Hematopoietic multipotent progenitor cell treated with erythropoietin and hydrocortisone succinate and interleukin-3 and kit ligand, for 8 days (in vitro differentiated cells): ENCODE measurements at regions not wholly inside any gene's neighbourhood (a gene's known extent, or its start where the extent isn't known, plus 50 kb on each side); places are given as distances from the start of the nearest gene placed in this dataset.
"Not testable (repeated sequence)": the region's sequence is repeated elsewhere in the genome, so short reads cannot be mapped to it uniquely, and the experiment has no call there.

Experiments used
- DNase-seq: peaks from one replicate; pipeline ENCODE4 v3.0.0-alpha.2; 2015

DNA sequence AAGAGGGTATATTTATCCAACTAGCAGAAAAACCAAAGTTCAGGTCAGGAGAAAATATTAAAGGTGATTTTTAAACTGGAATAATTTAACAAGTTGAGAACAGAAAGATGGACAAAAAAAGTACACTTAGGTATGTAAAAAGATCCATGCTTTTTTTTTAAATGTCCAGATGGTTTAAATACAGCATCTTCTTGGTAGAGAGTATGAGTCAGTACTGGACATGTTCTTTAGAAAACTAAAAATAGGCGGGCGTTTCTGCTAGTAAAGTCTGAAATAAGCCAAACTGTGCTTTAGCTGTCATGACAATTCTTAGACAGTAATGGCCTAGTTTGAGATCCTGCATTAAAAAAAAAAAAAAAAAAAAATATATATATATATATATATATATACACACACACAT lies 255.9 kb upstream of the ST8SIA4 start:
- DNase-seq = no peak

DNA sequence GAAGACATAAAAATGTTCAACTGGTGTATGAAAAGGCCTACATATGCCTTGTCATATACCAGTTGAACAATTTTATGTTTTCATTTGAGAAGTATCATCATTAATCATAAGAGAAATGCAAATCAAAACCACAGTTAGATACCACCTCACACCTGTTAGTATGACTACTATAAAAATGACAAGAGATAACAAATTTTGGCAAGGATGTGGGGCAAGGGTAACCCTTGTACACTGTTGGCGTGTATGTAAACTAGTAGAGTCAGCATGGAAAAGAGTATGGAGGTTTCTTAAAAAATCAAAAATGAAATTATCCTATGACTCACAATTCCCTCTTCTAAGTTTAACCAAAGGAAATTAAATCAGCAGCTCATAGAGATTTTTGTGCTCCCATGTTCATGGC lies 250.4 kb upstream of the ST8SIA4 start:
- no peak for DNase-seq

DNA sequence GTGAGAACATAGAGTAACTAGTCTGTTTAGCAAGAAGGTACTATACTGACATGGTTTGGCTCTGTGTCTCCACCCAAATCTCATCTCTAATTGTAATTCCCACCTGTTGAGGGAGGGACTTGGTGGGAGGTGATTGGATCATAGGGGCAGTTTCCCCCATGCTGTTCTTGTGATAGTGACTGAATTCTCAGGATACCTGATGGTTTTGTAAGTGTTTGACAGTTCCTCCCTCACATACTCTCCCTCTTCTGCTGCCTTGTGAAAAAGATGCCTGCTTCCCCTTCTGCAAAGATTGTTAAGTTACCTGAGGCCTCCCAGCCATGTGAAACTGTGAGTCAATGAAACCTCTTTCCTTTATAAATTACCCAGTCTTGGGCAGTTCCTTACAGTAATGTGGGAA lies 240.4 kb upstream of the ST8SIA4 start:
- no peak for DNase-seq

DNA sequence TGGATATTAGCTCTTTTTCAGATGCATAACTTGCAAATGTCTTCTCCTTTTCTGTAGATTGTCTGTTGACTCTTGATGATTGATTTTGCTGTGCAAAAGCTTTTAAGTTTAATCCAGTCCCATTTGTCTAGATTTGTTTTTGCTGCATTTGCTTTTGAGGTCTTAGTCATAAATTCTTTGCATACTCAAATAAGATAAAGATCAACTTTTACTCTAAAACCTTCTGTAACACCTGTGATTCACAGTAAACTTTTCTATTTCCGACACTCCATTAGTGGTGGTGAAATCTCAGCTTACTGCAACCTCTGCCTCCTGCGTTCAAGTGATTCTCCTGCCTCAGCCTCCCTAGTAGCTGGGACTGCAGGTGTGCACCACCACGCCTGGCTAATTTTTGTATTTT lies 239.0 kb upstream of the ST8SIA4 start:
- no peak for DNase-seq

DNA sequence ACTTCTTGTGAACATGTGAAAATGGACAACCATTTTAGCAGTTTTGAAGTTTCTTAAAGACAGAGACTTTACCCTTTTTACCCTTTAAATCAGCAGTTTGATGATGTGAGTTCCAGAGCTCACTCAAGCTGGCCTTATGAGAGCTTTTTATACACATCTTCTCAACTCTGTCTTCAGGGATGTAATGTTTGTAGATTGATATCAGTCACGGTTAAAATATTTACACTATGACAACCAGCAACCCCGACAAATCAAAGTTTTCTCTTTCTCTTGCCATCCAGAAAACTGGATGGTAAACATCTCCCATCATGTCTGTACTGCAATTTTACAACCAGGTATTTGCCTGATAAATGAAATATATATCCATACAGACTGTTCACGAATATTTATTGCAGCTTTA lies 233.4 kb upstream of the ST8SIA4 start:
- DNase-seq = no peak

DNA sequence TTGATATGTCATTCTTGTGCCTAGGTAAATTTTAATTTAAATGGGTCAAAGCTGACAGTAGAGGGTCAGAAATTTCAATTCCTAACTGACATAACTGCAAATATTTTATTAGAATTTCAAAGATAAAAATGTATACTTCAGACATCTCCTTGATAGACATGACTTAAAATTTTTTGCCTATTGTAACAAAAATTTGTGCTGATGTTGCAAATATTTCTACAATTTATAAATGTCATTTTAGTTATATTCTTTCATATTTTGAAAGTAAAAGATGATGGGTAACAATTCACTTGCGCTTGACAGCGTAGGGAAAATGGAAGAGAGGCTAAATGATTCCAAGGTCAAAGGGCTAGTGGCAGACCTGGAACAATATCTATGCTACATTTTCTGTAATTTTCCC lies 220.3 kb upstream of the ST8SIA4 start:
- DNase-seq = no peak

DNA sequence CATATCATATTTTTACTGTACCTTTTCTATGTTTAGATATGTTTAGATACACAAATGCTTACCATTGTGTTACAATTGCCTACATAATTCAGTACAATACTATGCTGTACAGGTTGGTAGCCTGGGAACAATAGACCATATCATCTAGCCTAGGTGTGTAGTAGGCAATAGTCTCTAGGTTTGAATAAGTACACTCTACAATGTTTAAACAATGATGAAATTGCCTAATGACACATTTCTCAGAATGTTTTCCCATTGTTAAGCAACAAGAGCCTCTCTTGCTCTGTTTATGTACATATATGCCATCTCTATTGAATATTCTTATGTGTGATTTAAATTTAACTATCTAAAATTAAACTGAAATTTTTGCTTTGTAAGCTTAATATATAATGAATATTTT lies 209.6 kb upstream of the ST8SIA4 start:
- DNase-seq = no peak

DNA sequence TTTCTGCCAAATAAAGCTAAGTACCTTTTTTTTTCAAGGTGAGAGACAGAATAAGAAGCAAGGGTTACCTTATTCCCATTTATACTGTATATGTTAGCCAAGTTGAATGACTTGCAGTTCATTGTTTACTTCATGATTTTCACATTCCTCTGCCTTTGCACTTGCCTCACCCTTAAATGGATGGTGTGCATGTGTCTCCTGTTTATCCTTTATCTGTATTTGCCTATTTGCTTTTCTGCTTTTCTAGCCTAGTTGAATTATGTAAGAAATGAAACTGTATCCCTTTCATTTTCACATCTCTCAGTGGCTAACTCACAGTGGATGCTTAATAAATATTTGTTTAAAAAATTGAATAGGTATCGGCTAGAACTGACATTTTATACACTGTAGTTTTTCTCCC lies 200.8 kb upstream of the ST8SIA4 start:
- DNase-seq = no peak

DNA sequence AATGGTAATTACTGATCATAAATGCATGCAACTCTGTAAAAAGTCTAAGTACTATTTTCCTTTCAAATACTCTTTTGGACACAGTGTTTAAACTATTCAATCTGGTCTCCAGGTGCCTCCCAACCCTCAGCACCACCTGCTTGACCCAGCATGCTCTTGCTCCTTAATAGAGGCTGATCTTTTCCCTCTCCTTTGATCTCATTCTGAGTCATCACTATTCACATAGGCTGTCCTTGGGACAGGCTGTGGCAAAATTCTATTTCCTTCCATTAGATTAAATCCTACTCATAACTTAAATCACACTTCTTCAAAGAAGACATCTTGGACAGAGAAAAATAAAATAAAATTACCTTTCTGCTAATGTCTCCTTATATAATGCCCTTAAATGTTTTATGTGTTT lies 199.4 kb upstream of the ST8SIA4 start:
- DNase-seq = no peak

DNA sequence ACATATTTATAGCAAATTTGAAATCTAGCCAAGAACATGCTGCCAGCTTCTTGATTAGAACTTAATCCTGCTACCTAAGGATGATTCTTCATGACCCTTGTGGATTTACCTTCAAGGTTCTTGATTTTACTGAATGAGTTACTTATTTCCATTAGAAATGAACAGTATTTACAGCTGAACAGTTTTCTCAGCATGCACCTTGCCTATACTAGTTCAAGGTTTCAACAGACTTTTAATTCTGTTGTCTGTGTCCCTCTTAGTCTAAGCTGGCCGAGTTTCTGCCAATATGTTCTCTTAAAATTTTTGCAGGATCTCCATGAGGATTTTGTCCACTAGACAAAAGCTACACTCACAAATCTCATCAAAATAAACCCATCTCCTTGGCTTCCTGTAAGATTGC lies 188.8 kb upstream of the ST8SIA4 start:
- peak; percentile 18 for DNase-seq

DNA sequence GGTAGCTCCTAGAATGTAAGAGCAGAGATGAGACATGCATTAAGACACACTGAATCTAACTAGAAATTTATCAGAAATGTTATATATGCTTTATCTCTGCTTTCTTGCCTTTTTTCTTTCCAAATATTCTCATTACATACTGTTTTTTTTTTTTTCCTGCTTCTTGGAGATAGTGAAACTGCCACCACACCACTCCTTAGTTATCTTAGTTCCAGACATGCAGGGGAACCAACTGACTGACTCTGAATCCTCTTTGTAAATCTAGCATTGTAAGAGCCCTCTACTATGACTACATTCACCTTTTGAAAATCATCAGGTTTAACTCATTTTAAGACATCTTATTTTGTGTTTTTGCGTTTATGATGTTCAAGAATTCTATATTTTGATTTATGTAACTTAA lies 181.3 kb upstream of the ST8SIA4 start:
- peak; percentile 95 for DNase-seq

DNA sequence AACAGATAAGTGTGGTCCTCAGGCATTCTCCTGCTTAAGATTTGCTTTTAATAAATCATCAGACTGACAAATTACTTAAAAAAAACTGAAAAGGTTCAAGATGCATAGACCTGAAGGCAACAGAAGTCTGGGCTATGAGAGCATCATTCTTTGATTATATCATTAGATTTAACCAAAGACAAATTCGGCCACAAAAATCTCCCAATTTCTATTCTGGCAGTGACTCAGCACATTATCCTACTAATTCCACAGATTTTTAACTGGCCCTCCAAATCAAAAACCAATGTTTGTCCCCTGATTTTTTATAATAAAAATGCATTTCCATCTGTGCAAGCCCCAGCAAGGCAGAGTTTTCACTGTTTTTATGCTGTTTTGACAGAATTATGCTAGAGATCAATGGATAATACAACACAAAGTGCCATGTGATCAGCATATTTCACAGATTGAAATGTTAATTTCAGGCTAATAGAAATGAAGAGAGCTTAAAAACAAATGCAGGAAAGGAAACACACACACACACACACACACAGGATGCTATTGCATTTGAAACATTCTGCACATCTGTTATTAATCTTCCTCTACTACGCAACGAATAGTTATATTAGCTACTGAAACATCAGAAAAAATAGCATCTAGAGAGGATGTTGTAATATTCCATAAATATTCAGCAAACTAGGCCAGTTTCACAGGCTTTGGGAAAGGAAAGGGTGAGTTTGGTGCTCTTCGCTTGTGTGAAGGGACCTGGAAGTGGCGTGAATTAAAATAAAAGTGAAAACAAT lies 177.6 kb upstream of the ST8SIA4 start:
- no peak for DNase-seq

DNA sequence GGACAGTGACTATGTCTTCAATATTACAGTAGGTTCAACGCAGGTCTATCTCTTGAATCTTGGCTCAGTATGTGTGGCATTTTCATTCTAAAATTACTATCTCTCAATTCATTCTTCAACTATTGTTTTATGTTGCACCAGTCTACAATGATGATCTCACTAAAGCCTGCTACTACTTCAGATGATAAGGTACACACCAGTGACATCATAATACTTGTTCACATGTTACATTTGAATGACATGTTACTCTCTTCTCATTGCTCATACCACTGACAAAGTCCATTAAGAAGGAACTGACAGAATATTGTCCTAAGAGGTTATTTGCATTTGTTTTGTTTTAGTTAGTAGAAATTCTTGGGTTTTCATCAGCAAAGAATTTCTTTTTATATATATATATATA lies 165.2 kb upstream of the ST8SIA4 start:
- DNase-seq = no peak

DNA sequence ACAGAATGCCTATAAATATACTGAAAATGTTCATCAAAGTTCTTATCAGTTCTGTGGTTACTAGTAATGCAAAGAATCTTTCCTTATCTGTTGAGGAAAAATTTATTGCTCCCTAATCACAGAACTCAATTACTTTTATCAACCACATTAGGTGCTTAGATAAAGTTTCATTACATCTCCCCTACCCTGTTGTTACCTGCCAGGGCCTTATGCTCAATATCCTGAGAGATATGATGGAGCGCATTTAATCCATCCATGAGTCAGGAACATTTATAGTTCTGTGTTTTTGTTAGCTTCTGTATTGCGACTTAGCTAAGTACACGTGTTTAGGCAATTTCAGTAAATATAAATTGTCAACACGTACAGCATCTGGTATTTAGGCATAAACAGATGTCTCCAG lies 164.3 kb upstream of the ST8SIA4 start:
- no peak for DNase-seq

DNA sequence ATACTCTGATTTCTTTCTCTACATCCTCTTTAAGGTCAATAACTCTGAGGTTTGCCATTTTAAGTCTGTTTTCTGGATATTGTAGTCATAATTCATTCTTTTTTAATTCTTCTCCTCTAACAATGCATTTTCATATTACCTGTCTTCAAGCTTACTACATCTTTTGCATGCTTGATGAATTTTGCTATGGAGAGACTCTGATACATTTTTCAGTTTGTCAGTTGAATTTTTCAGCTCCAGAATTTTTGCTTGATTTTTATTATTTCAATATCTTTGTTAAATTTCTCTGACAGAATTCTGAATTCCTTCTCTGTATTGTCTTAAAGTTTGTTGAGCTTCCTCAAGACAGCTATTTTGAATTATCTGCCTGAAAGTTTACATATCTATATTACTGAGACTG lies 159.8 kb upstream of the ST8SIA4 start:
- DNase-seq = no peak

DNA sequence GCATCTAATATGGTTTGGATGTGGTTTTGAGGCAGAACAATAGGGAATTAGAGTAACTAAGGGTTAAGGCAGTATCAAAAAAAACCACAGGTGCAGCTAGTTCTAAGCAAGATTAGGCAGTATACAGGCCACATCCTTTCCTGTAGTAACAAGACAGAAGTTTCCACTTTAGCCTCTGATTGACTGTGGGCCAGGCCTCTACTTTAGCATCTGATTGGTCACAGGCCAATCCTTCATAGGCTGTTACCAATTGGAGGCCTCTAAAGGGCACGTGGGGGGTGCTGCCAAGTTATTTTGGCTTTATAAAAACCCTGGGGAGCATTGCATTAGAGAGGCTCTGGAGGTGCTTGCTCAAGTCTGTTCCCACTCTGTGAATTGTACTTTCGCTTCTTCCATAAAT lies 144.1 kb upstream of the ST8SIA4 start:
- peak; percentile 5 for DNase-seq

DNA sequence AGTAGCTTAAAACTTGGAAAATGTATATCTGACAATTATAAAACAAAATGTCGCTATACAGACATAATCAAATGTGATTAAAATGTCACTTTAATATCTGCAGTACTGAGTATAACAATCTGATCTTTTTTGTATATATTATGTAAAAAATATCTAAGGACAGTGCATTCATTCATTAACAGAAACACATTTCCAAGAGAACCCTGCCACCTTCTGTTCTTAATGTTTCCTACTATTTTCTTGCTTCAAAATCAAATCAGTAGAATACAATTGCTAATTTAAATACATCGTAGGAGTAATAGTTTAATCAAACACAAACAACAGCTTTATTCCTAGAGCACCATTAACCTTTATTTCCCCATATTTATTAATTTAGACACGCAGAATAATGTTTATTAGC lies 142.6 kb upstream of the ST8SIA4 start:
- DNase-seq = peak; percentile 6

DNA sequence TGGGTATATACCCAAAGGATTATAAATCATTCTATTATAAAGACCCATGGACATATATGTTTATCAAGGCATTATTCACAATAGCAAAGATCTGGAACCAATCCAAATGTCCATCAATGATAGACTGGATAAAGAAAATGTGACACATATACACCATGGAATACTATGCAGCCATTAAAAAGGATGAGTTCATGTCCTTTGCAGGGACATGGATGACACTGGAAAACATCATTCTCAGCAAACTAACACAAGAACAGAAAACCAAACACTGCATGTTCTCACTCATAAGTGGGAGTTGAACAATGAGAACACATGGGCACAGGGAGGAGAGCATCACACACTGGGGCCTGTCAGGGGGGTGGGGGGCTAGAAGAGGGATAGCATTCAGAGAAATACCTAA lies 136.9 kb upstream of the ST8SIA4 start:
- not testable (repeated sequence) for DNase-seq

DNA sequence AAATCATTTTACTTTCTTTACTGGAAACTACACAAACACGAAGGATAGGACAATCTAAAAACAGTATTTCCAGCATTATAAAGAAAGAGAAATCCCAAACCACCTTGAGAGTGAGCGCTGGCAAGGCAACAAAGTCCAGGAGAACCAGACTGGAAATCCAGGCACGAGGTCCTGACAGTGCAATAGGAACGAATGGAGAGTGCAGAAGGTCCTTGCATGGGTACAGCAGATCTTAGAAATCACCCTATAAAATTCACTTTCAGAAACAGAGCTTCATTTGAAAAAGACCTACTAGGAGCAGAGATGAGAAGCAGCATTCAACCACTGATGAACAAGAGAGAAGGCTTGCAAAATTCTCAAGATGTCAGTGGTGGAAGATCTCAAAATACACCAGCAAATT lies 133.7 kb upstream of the ST8SIA4 start:
- DNase-seq = no peak

DNA sequence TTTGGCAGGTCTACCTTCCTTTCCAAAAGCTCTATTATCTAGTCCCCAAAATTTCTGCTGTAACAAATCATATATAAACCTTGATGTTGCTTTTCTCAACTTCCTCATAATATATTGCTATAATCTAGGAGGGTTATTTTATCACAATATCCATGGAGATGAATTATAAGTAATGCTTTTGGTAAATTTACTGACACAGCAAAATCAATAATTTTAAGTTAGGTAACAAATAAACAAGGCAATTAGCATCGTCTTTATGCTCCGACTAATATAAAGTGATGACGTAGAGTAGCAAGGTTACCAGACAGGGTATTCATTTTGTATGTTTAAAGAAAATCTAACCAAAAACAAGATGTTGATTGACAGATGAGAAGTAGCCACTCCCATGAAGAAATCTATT lies 132.3 kb upstream of the ST8SIA4 start:
- DNase-seq = no peak

DNA sequence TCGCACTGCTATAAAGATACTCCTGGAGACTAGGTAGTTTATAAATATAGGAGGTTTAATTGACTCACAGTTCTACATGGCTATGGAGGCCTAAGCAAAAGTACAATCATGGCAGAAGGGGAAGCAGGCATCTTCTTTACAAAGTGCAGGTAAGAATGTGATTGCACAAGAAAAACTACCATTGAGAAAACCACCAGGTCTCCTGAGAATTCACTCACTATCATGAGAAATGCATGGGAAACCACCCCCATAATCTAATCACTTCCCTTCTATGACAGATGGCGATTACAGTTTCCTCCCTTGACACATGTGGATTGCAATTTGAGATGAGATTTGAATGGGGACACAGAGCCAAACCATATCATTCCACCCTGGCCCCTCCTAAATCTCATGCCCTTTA lies 121.2 kb upstream of the ST8SIA4 start:
- no peak for DNase-seq

DNA sequence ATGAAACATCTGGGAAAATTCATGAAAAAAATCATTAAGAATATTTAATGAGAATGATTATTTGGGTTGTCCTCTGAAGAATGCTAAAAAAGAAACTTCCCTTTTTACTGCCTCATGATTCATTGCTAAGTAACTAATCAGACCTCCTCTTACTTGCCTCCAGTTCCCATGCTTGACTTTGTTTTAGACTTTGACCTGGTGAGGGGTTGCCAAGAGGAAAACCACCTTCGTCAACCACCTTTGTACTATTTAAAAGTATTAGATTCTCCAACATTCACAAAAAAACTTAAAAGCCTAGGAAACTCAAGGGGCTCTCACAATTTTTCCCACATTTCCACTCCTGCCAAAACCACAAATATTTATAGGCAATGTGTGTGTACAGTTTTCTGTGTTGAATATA lies 115.2 kb upstream of the ST8SIA4 start:
- no peak for DNase-seq

DNA sequence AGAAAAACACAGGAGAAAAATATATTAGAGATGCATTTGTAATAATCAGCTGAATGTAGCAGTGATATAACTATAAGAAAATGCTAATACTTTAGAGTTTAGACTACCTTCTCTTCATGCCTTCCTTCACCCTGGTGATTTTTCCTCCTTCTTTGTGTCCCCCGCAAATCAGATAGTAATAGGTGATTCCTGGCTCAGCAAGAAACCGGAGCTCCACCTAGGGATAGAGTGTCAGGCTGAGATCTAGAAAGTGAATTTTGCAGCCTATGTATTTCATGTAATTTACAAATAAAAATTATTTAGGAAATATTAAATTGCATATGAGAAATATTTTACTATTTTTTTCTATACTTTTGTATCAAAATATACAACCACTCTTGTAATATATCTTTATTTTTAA lies 109.8 kb upstream of the ST8SIA4 start:
- DNase-seq = no peak

DNA sequence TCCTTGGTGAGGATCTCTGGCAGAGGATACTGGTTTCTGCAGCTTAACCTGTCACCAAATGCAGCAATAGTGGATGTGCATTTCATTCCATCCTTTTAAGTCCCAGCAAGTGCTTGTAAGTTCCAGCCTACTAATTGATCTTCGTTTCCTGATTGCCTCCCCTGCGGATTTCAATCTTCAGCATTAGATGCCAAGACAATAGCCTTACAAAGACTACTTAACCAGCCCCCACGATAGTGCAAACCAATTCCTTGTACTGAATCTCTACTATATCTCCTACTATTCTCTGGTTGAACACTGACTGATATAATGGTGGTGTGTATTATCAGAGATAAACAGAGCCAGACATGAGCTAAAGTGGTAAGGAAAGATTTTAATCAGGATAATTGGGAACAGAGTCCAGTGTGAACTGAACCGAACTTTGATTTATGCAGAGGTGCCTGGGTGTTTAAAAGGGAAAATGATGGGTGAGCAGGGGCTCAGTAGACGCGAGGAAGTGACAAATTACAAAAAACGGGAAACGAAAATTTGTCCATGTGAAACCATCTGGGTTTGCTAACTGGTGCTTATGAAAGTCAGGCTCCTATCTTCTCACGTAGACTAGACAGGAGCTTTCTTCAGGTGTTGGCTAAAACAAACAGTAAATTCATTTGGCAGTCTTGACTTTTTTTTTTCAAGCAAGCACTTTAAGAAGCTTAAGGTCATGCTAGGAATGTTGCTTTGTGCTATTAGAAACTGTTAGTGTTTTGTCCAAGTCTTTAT lies 106.9 kb upstream of the ST8SIA4 start:
- no peak for DNase-seq

DNA sequence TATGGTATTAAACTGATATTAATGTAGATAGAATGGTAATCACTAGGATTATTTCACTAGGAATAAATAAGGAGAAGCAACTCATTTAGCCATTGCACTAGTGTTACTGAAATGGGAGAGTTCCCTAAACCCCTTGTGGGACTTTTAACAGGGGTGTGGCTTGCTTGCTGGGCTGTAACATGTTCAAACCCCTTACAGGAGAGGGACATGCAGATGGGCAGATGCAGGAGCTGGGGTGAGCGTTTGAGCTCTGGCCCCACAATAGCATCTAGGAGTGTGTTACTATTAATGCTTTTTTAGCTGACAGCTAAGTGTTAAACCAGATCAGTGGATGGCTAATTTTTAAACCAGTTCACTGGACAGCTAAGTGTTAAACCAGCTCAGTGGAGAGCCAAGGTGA lies 89.3 kb upstream of the ST8SIA4 start:
- DNase-seq = no peak
